Liver (tissue), 8 donors: ENCODE measurements at regions not wholly inside any gene's neighbourhood (a gene's known extent, or its start where the extent isn't known, plus 50 kb on each side); places are given as distances from the start of the nearest gene placed in this dataset.

Experiments
- DNase-seq: peaks from one replicate; pipeline ENCODE4 v3.0.0-alpha.2; 2017; ENCODE audit warnings: low spot score
- H3K27ac ChIP-seq, 2 donors: one replicate each; pipeline ENCODE4 v1.7.0; 2013; ENCODE audit warnings: inconsistent platforms in 2 of 2, low read length in 2 of 2, control low read depth in 1 of 2, low read depth in 1 of 2, mild to moderate bottlenecking in 1 of 2
- H3K27me3 ChIP-seq, 4 donors: one replicate each; pipeline versions ENCODE4 v1.6.1 to v1.7.0; 2013; ENCODE audit warnings: low read length in 3 of 4, inconsistent platforms in 1 of 4, mild to moderate bottlenecking in 1 of 4, moderate library complexity in 1 of 4; ENCODE audit not compliant: control insufficient read depth in 4 of 4, insufficient read depth in 4 of 4
- H3K36me3 ChIP-seq, 4 donors: one replicate each; pipeline versions ENCODE4 v1.6.1 to v1.7.0; 2013; ENCODE audit warnings: low read length in 3 of 4, mild to moderate bottlenecking in 3 of 4, low read depth in 1 of 4, moderate library complexity in 1 of 4; ENCODE audit not compliant: control insufficient read depth in 4 of 4, insufficient read depth in 3 of 4
- H3K4me1 ChIP-seq, 4 donors: one replicate each; pipeline versions ENCODE4 v1.6.1 to v1.7.0; 2013; ENCODE audit warnings: low read length in 3 of 4, mild to moderate bottlenecking in 3 of 4, moderate library complexity in 1 of 4; ENCODE audit not compliant: control insufficient read depth in 4 of 4, insufficient read depth in 4 of 4
- H3K4me3 ChIP-seq, 3 donors: one replicate each; pipeline versions ENCODE4 v1.6.1 to v1.7.0; 2013; ENCODE audit warnings: low read length in 3 of 3, control low read depth in 1 of 3, low read depth in 1 of 3, mild to moderate bottlenecking in 1 of 3
- H3K9ac ChIP-seq, 2 donors: one replicate each; pipeline ENCODE4 v1.7.0; 2013; ENCODE audit warnings: low read length in 2 of 2, mild to moderate bottlenecking in 2 of 2, moderate library complexity in 2 of 2, control low read depth in 1 of 2, low read depth in 1 of 2
- H3K9me3 ChIP-seq, 4 donors: one replicate each; pipeline versions ENCODE4 v1.6.1 to v1.7.0; 2013; ENCODE audit warnings: low read length in 3 of 4; ENCODE audit not compliant: control insufficient read depth in 4 of 4
- ATF3 ChIP-seq: IDR thresholded peaks from 2 replicates; pipeline ENCODE4 v1.6.1; 2016; ENCODE audit warnings: antibody characterized with exemption
- CTCF ChIP-seq: fragments of 150-350 bp; IDR thresholded peaks from 2 replicates; pipeline ENCODE4 v1.5.1; 2017; ENCODE audit warnings: improper control_type of control experiment, low read depth, low read length; ENCODE audit not compliant: missing input control
- EGR1 ChIP-seq, 2 donors: IDR thresholded peaks; 2 replicates each; pipeline ENCODE4 v1.6.1; 2016 to 2018; ENCODE audit warnings: antibody characterized with exemption in 2 of 2, low read depth in 2 of 2
- FOXA1 ChIP-seq: IDR thresholded peaks from 2 replicates; pipeline ENCODE4 v1.6.1; 2016; ENCODE audit warnings: antibody characterized with exemption
- FOXA2 ChIP-seq: IDR thresholded peaks from 2 replicates; pipeline ENCODE4 v1.6.1; 2016; ENCODE audit warnings: antibody characterized with exemption
- GABPA ChIP-seq, 2 donors: IDR thresholded peaks in 1 of 2; conservative IDR thresholded peaks in 1 of 2; 2 replicates each; pipeline ENCODE4 v1.6.1; 2016; ENCODE audit warnings: antibody characterized with exemption in 2 of 2, mild to moderate bottlenecking in 1 of 2, moderate library complexity in 1 of 2
- HNF4A ChIP-seq, 2 donors: conservative IDR thresholded peaks; 2 replicates each; pipeline ENCODE4 v1.6.1; 2016; ENCODE audit warnings: antibody characterized with exemption in 2 of 2, mild to moderate bottlenecking in 2 of 2
- HNF4G ChIP-seq: IDR thresholded peaks from 2 replicates; pipeline ENCODE4 v1.6.1; 2016; ENCODE audit warnings: antibody characterized with exemption
- JUND ChIP-seq, 2 donors: IDR thresholded peaks; 2 replicates each; pipeline ENCODE4 v1.6.1; 2016; ENCODE audit warnings: antibody characterized with exemption in 2 of 2
- NR2F2 ChIP-seq: IDR thresholded peaks from 2 replicates; pipeline ENCODE4 v1.6.1; 2016; ENCODE audit warnings: antibody characterized with exemption
- RAD21 ChIP-seq, 2 donors: IDR thresholded peaks; 2 replicates each; pipeline ENCODE4 v1.6.1; 2016; ENCODE audit warnings: antibody characterized with exemption in 2 of 2, mild to moderate bottlenecking in 2 of 2
- REST ChIP-seq: IDR thresholded peaks from 2 replicates; pipeline ENCODE4 v1.6.1; 2016; ENCODE audit warnings: antibody characterized with exemption, mild to moderate bottlenecking
- RXRA ChIP-seq, 2 donors: IDR thresholded peaks; 2 replicates each; pipeline ENCODE4 v1.6.1; 2017 to 2018; ENCODE audit warnings: antibody characterized with exemption in 2 of 2, mild to moderate bottlenecking in 1 of 2
- SP1 ChIP-seq: IDR thresholded peaks from 2 replicates; pipeline ENCODE4 v1.6.1; 2018; ENCODE audit warnings: antibody characterized with exemption, mild to moderate bottlenecking
- TAF1 ChIP-seq: conservative IDR thresholded peaks from 2 replicates; pipeline ENCODE4 v1.6.1; 2016; ENCODE audit warnings: antibody characterized with exemption, mild to moderate bottlenecking
- YY1 ChIP-seq: IDR thresholded peaks from 2 replicates; pipeline ENCODE4 v1.6.1; 2016; ENCODE audit warnings: antibody characterized with exemption, mild to moderate bottlenecking
- ZBTB33 ChIP-seq: IDR thresholded peaks from 2 replicates; pipeline ENCODE4 v1.6.1; 2016; ENCODE audit warnings: antibody characterized with exemption
- whole genome bisulfite sequencing: extraction: QIAGEN DNeasy Blood & Tissue Kit; methylation state at CpG from one replicate; pipeline ENCODE4 v1.1.7; 2013; 5-methylcytosine and 5-hydroxymethylcytosine counted together
- TF ChIP-seq, protein P1 (sequence below): IDR thresholded peaks from 2 replicates; pipeline ENCODE4 v1.6.1; 2016; ENCODE audit warnings: antibody characterized with exemption
- donor health status: healthy.
- donor health status: healthy.
- donor health status: healthy.
- donor health status: healthy.
- donor health status: healthy.

DNA sequence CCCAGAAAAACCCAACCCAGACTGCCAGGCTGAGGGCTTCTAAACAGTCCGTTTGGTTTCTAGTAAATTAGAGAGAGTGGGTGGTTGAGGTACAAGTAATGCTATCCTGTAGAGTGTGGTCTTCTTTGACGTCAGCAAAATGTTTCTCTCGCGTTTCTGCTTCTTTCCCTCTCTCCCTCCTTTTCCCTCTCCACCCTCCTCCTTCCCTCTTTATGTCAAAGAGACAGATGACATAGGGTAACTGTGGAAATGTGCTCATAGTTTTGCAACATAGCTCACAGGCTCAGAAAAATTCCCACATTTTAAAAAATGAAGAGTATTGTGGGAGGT lies 158.3 kb downstream of the TOMM20 start:
- no peak for TF ChIP-seq YY1
- no peak for TF ChIP-seq ATF3
- no peak for TF ChIP-seq GABPA (IDR thresholded peaks at IDR 0.05 in 1 of 2, conservative IDR thresholded peaks at IDR 0.05 in 1 of 2)
- peak in 1 of 2 donors; percentile 1 for TF ChIP-seq EGR1 (IDR thresholded peaks at IDR 0.05; ENCODE audit: low read depth in 2 of 2)
- TF ChIP-seq JUND (IDR thresholded peaks at IDR 0.05), result peak in 1 of 2 donors; percentile 55
- TF ChIP-seq SP1, result no peak
- no peaks in the 10 kb centered on the region for H3K36me3 ChIP-seq
- peaks cover 22 to 54% (median 28%) of the 10 kb centered on the region in 4 donors for H3K4me1 ChIP-seq
- H3K27me3 ChIP-seq, result no peaks in the 10 kb centered on the region
- no peak for DNase-seq
- peak overlapping the region; percentile 97 to 99 for H3K27ac ChIP-seq
- H3K9ac ChIP-seq, result peak overlapping the region; percentile 92 to 97
- peak overlapping the region; percentile 2 to 44 (median 35) for H3K4me3 ChIP-seq
- 8% methylated on average over 4 of the region's 4 CpGs for WGBS
- no peaks in the 10 kb centered on the region for H3K9me3 ChIP-seq

GRCh38 chr1:234969581-234970400 lies 158.8 kb downstream of the TOMM20 start:
- 15% methylated on average over 37 of the region's 37 CpGs for WGBS
- Histone ChIP-seq H3K9ac (peak overlapping the region; percentile 92 to 97), H3K27ac (peak overlapping the region; percentile 97 to 99), H3K4me1 (peaks cover 20 to 56% (median 30%) of the 10 kb centered on the region in 4 donors), H3K9me3 (no peaks in the 10 kb centered on the region), H3K36me3 (no peaks in the 10 kb centered on the region), H3K27me3 (no peaks in the 10 kb centered on the region), H3K4me3 (peak overlapping the region; percentile 8 to 44 (median 41))
- TF ChIP-seq TAF1 (peak; percentile 92), SP1 (peak; percentile 77), ATF3 (no peak), HNF4A (conservative IDR thresholded peaks at IDR 0.05) (peak; percentile 63 to 71), RAD21 (IDR thresholded peaks at IDR 0.05) (peak in 1 of 2 donors; percentile 56), REST (peak; percentile 77), CTCF (no peak), JUND (IDR thresholded peaks at IDR 0.05) (peak in 1 of 2 donors; percentile 49), YY1 (peak; percentile 74), FOXA2 (peak; percentile 37), ZBTB33 (peak; percentile 59), EGR1 (IDR thresholded peaks at IDR 0.05; ENCODE audit: low read depth in 2 of 2) (peak in 1 of 2 donors; percentile 7), HNF4G (peak; percentile 60), NR2F2 (no peak), GABPA (IDR thresholded peaks at IDR 0.05 in 1 of 2, conservative IDR thresholded peaks at IDR 0.05 in 1 of 2) (no peak), RXRA (IDR thresholded peaks at IDR 0.05) (peak; percentile 81 to 91), FOXA1 (peak; percentile 27)
- TF ChIP-seq, protein P1, sequence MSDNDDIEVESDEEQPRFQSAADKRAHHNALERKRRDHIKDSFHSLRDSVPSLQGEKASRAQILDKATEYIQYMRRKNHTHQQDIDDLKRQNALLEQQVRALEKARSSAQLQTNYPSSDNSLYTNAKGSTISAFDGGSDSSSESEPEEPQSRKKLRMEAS, result peak; percentile 34
- DNase-seq, result peak; percentile 70
